ENCODE measurements at regions not wholly inside any gene's neighbourhood (a gene's known extent, or its start where the extent isn't known, plus 50 kb on each side); places are given as distances from the start of the nearest gene placed in this dataset.

GRCh38 chr12:60967128-60967527, 1293.1 kb upstream of the USP15 start:
- no peaks in the 10 kb centered on the region for H3K27me3 ChIP-seq
- no peak overlapping the region for H3K4me3 ChIP-seq
- no peaks in the 10 kb centered on the region for H3K36me3 ChIP-seq
- TF ChIP-seq, protein P1, sequence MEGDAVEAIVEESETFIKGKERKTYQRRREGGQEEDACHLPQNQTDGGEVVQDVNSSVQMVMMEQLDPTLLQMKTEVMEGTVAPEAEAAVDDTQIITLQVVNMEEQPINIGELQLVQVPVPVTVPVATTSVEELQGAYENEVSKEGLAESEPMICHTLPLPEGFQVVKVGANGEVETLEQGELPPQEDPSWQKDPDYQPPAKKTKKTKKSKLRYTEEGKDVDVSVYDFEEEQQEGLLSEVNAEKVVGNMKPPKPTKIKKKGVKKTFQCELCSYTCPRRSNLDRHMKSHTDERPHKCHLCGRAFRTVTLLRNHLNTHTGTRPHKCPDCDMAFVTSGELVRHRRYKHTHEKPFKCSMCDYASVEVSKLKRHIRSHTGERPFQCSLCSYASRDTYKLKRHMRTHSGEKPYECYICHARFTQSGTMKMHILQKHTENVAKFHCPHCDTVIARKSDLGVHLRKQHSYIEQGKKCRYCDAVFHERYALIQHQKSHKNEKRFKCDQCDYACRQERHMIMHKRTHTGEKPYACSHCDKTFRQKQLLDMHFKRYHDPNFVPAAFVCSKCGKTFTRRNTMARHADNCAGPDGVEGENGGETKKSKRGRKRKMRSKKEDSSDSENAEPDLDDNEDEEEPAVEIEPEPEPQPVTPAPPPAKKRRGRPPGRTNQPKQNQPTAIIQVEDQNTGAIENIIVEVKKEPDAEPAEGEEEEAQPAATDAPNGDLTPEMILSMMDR (IDR thresholded peaks at IDR 0.05; ENCODE audit: low read depth, low read length) = no peak
- no peaks in the 10 kb centered on the region for H3K4me1 ChIP-seq (ENCODE audit: low read depth)
- no peak overlapping the region for H3K27ac ChIP-seq
- H3K9me3 ChIP-seq (ENCODE audit: low read depth) = no peaks in the 10 kb centered on the region
- no peak for DNase-seq (ENCODE audit: low read depth in 1 of 2, low spot score in 1 of 2)

DNA sequence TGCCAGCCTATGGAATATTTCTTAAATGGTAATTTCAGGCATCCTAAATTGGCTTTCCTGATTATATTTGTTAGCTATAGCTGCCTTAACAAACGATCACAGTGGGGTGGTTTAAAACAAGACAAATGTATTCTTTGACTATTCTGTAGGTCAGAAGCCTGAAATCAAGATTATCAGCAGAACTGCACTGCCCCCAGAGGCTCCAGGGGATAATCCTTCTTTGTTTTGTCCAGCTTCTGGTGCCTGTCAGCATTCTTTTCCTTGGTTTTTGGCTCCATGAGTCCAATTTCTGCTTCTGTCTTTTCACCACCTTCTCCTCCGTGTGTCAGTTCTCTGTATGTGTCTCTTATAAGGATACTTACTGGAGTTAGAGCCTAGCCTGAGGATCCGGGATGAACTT, 1282.2 kb upstream of the USP15 start:
- Histone ChIP-seq H3K27ac (no peak overlapping the region), H3K36me3 (no peaks in the 10 kb centered on the region), H3K9me3 (ENCODE audit: low read depth) (no peaks in the 10 kb centered on the region), H3K4me1 (ENCODE audit: low read depth) (no peaks in the 10 kb centered on the region), H3K4me3 (no peak overlapping the region), H3K27me3 (no peaks in the 10 kb centered on the region)
- no peak for DNase-seq (ENCODE audit: low read depth in 1 of 2, low spot score in 1 of 2)
- TF ChIP-seq, protein P1 (IDR thresholded peaks at IDR 0.05; ENCODE audit: low read depth, low read length) = no peak

- H3K4me3 ChIP-seq = no peak overlapping the region
Measured at GRCh38 chr12:60980558-60980957, 1279.6 kb upstream of the USP15 start.

DNA sequence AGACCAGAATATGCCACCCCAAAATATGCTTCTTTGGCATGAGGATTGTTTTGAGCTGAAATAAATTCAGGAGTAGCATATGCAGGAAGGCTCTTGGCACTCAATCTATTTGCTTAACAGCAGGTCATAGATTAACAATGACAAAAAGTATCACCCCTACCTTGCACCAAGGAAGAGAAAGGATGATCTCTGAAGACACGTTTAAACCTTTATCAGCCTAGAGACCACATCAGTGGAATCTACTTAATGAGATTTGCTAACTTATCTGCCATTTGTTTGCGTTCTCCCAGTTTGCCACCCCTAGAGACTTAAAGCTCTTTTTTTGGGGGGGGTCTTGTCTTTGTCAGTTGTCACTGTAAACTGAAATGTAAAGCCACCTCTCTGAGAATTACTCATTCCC, 1278.7 kb upstream of the USP15 start:
- TF ChIP-seq, protein P1 (IDR thresholded peaks at IDR 0.05; ENCODE audit: low read depth, low read length) = no peak
- Histone ChIP-seq H3K36me3 (no peaks in the 10 kb centered on the region), H3K9me3 (ENCODE audit: low read depth) (no peaks in the 10 kb centered on the region), H3K27ac (no peak overlapping the region), H3K4me1 (ENCODE audit: low read depth) (no peaks in the 10 kb centered on the region), H3K4me3 (no peak overlapping the region), H3K27me3 (no peaks in the 10 kb centered on the region)
- DNase-seq (ENCODE audit: low read depth in 1 of 2, low spot score in 1 of 2) = no peak

More at GRCh38 chr12:60980558-60980957, 1279.6 kb upstream of the USP15 start:
- no peak for DNase-seq (ENCODE audit: low read depth in 1 of 2, low spot score in 1 of 2)
- Histone ChIP-seq H3K27ac (no peak overlapping the region), H3K4me1 (ENCODE audit: low read depth) (no peaks in the 10 kb centered on the region), H3K27me3 (no peaks in the 10 kb centered on the region), H3K36me3 (no peaks in the 10 kb centered on the region), H3K9me3 (ENCODE audit: low read depth) (no peaks in the 10 kb centered on the region)
- TF ChIP-seq, protein P1 (IDR thresholded peaks at IDR 0.05; ENCODE audit: low read depth, low read length) = no peak

DNA sequence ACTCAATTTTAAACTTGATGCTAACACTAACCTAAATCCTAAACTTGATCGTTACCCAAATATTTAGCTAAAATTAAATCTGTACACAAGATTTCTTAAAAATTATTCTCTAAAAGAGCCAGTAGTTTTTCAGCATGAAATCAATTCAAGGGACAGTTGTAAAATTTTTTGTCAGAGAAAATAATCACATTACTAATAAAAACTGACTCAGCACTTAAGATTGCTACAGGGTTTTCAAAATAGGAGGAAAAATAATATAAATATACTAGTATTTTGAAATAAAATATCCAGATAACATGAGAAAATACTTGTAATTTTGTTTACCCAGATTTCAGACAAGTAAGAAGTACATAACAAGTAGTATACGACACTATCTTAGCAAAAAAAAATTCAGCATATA, 1268.1 kb upstream of the USP15 start:
- H3K36me3 ChIP-seq = no peaks in the 10 kb centered on the region
- no peak overlapping the region for H3K4me3 ChIP-seq
- no peak for DNase-seq (ENCODE audit: low read depth in 1 of 2, low spot score in 1 of 2)
- no peaks in the 10 kb centered on the region for H3K27me3 ChIP-seq
- TF ChIP-seq, protein P1 (IDR thresholded peaks at IDR 0.05; ENCODE audit: low read depth, low read length) = no peak
- H3K9me3 ChIP-seq (ENCODE audit: low read depth) = no peaks in the 10 kb centered on the region
- no peaks in the 10 kb centered on the region for H3K4me1 ChIP-seq (ENCODE audit: low read depth)
- H3K27ac ChIP-seq = no peak overlapping the region
